Hepatocyte (in vitro differentiated cells): ENCODE measurements at regions not wholly inside any gene's neighbourhood (a gene's known extent, or its start where the extent isn't known, plus 50 kb on each side); places are given as distances from the start of the nearest gene placed in this dataset.

Experiments
- DNase-seq: peaks from one replicate; pipeline ENCODE4 v3.0.0-alpha.2; 2016; ENCODE audit warnings: low spot score
- H2AFZ ChIP-seq: fragments of 200-600 bp; sonication (generic); 2 replicates; pipeline ENCODE4 v1.6.0; 2016; ENCODE audit warnings: antibody characterized with exemption, mild to moderate bottlenecking
- H3K27ac ChIP-seq: fragments of 200-600 bp; sonication (generic); 2 replicates; pipeline ENCODE4 v1.5.1; 2016; ENCODE audit warnings: mild to moderate bottlenecking
- H3K27me3 ChIP-seq: fragments of 200-600 bp; sonication (generic); 2 replicates; pipeline ENCODE4 v1.6.1; 2016
- H3K36me3 ChIP-seq: fragments of 200-600 bp; sonication (generic); replicated peaks from 2 replicates; pipeline ENCODE4 v1.5.1; 2016; ENCODE audit warnings: low read depth; ENCODE audit not compliant: insufficient read depth
- H3K4me1 ChIP-seq: fragments of 200-600 bp; sonication (generic); 2 replicates; pipeline ENCODE4 v1.5.1; 2016; ENCODE audit warnings: mild to moderate bottlenecking, moderate library complexity; ENCODE audit not compliant: insufficient read depth
- H3K4me2 ChIP-seq: fragments of 200-600 bp; sonication (generic); 2 replicates; pipeline ENCODE4 v1.6.0; 2016
- H3K4me3 ChIP-seq: fragments of 200-600 bp; sonication (generic); 2 replicates; pipeline ENCODE4 v1.5.1; 2016; ENCODE audit warnings: mild to moderate bottlenecking
- H3K79me2 ChIP-seq: fragments of 200-600 bp; sonication (generic); 2 replicates; pipeline ENCODE4 v1.6.0; 2017; ENCODE audit warnings: mild to moderate bottlenecking
- H3K9me2 ChIP-seq: fragments of 200-600 bp; sonication (generic); replicated peaks from 2 replicates; pipeline ENCODE4 v1.6.0; 2017; ENCODE audit warnings: mild to moderate bottlenecking; ENCODE audit not compliant: insufficient read depth
- H3K9me3 ChIP-seq: fragments of 200-600 bp; sonication (generic); 2 replicates; pipeline ENCODE4 v1.5.1; 2016; ENCODE audit warnings: low read depth, mild to moderate bottlenecking
- H4K20me1 ChIP-seq: fragments of 200-600 bp; sonication (generic); 2 replicates; pipeline ENCODE4 v1.6.0; 2016; ENCODE audit warnings: mild to moderate bottlenecking; ENCODE audit not compliant: insufficient read depth, poor library complexity, severe bottlenecking
- CTCF ChIP-seq: fragments of 200-600 bp; sonication (generic); IDR thresholded peaks from 2 replicates; pipeline ENCODE4 v1.5.1; 2016; ENCODE audit warnings: antibody characterized with exemption, mild to moderate bottlenecking; ENCODE audit not compliant: poor library complexity
- EZH2 ChIP-seq: fragments of 200-600 bp; sonication (generic); IDR thresholded peaks from 2 replicates; pipeline ENCODE4 v1.6.1; 2016; ENCODE audit warnings: antibody characterized with exemption, mild to moderate bottlenecking, borderline replicate concordance
- EZH2phosphoT487 ChIP-seq: fragments of 200-600 bp; sonication (generic); IDR thresholded peaks from one replicate; pipeline ENCODE4 v1.6.1; 2018; ENCODE audit warnings: antibody characterized with exemption, mild to moderate bottlenecking, low read depth, moderate library complexity; ENCODE audit not compliant: unreplicated experiment, severe bottlenecking
- WGBS: methylation state at CpG from one replicate; pipeline ENCODE4 v1.1.6; 2016; ENCODE audit warnings: low lambda C conversion rate; ENCODE audit errors: missing lambda C conversion rate; 5-methylcytosine and 5-hydroxymethylcytosine counted together

- H3K4me3 ChIP-seq = no peak overlapping the region
- no peak for DNase-seq
- WGBS = 83% methylated on average over 16 of the region's 17 CpGs
- H3K27ac ChIP-seq = no peak overlapping the region
- no peaks in the 10 kb centered on the region for H3K36me3 ChIP-seq
- no peak overlapping the region for H3K4me2 ChIP-seq
- H3K9me2 ChIP-seq = no peaks in the 10 kb centered on the region
- no peaks in the 10 kb centered on the region for H3K4me1 ChIP-seq
- no peaks in the 10 kb centered on the region for H3K79me2 ChIP-seq
- TF ChIP-seq EZH2 = no peak
- TF ChIP-seq CTCF = no peak
- no peak for TF ChIP-seq EZH2phosphoT487
- H3K9me3 ChIP-seq = no peaks in the 10 kb centered on the region
- H3K27me3 ChIP-seq = no peaks in the 10 kb centered on the region
- H2AFZ ChIP-seq = no peak overlapping the region
- H4K20me1 ChIP-seq = no peaks in the 10 kb centered on the region
Measured at GRCh38 chr13:33490461-33491327, 205.1 kb upstream of the STARD13 start.

- no peak overlapping the region for H3K4me2 ChIP-seq
- H3K9me2 ChIP-seq = no peaks in the 10 kb centered on the region
- H3K36me3 ChIP-seq = no peaks in the 10 kb centered on the region
- H3K9me3 ChIP-seq = no peaks in the 10 kb centered on the region
- no peaks in the 10 kb centered on the region for H3K27me3 ChIP-seq
- H3K27ac ChIP-seq = no peak overlapping the region
- no peak overlapping the region for H2AFZ ChIP-seq
- no peak for TF ChIP-seq CTCF
- 95% methylated on average over 6 of the region's 6 CpGs for WGBS
- H4K20me1 ChIP-seq = no peaks in the 10 kb centered on the region
- H3K79me2 ChIP-seq = no peaks in the 10 kb centered on the region
- DNase-seq = no peak
- H3K4me1 ChIP-seq = no peaks in the 10 kb centered on the region
- H3K4me3 ChIP-seq = no peak overlapping the region
Measured at GRCh38 chr13:33493672-33494365, 208.3 kb upstream of the STARD13 start.

GRCh38 chr13:33494596-33495204, 209.1 kb upstream of the STARD13 start:
- H3K27me3 ChIP-seq = no peaks in the 10 kb centered on the region
- H3K9me3 ChIP-seq = no peaks in the 10 kb centered on the region
- H3K9me2 ChIP-seq = no peaks in the 10 kb centered on the region
- no peak overlapping the region for H3K4me2 ChIP-seq
- H3K36me3 ChIP-seq = no peaks in the 10 kb centered on the region
- WGBS = 64% methylated on average over 4 of the region's 4 CpGs
- H4K20me1 ChIP-seq = no peaks in the 10 kb centered on the region
- H3K4me1 ChIP-seq = no peaks in the 10 kb centered on the region
- peak overlapping the region; percentile 17 for H3K27ac ChIP-seq
- H3K4me3 ChIP-seq = no peak overlapping the region
- no peaks in the 10 kb centered on the region for H3K79me2 ChIP-seq
- H2AFZ ChIP-seq = peak overlapping the region; percentile 2
- DNase-seq = peak; percentile 35
- TF ChIP-seq EZH2 (no peak), CTCF (no peak), EZH2phosphoT487 (no peak)
